Endometrial microvascular endothelial cells (primary cell): ENCODE measurements at regions not wholly inside any gene's neighbourhood (a gene's known extent, or its start where the extent isn't known, plus 50 kb on each side); places are given as distances from the start of the nearest gene placed in this dataset.

ENCODE experiments used
- in situ Hi-C: cut with HindIII; loops from 2 replicates; pipeline ENCODE4 v1.10.0; 2017; ENCODE audit warnings: low sequenced_read_pairs, low pct_unique_long_range_greater_than_20kb; ENCODE audit errors: inconsistent ontology term

DNA sequence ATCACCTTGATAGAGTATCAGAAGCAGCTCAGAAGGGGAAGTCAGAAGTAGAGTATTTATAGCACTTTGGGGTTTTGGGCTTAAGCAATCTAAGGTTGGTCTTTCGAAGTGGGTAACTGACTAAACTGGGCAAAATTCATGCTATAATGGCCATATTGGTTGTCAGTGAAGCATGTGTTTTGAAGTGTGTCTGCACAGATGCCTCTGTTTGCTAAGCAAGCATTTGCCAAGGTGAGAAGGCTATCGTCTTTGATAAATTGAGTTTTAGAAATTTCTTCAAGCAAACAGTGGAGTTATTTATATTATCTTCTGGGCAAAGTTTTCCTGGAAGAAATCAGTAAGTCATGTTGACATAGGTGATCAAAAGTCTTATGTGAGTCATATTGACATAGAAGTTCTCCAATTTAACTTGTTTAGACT lies 412.8 kb upstream of the TGFBR2 start:
- in situ Hi-C loops, result no loop called here

DNA sequence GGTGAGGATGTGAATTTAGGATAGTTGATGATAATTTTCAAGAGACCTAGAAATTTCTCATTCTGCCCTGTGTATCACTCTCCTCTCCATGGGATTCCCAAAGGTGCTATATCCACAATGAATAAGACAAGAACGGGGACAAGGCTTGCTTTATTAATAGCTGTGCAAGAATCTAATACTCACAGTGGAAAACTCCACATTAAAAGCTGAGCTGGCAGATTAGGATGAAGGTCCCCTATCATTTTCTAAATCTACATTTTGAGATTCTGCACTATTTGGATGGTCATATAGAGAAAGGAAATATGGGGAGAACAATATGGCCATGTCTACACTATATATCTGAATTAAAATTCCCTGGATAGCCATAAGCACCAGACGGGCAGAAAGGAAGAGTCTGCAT lies 411.0 kb upstream of the TGFBR2 start:
- in situ Hi-C loops, result no loop called here

DNA sequence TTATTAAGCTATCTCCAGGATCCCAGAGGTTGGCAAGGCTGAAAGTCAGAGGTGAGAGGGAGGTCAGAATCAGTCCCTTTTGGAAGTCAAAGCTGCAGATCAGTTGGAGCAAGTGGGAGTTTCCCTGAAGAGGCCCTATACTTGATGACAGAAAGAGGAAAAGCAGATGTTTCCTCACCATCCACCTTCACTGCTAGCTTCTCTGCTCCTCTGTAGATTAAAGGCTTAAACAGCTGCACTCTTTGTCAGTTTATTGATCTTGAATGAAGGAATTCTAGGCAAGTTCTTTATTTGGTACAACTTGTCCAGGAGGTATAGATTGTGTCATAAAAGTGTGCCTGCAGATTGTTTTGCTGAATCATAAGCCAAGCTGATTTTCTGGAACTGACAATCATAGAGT lies 408.2 kb upstream of the TGFBR2 start:
- in situ Hi-C loops, result no loop called here

DNA sequence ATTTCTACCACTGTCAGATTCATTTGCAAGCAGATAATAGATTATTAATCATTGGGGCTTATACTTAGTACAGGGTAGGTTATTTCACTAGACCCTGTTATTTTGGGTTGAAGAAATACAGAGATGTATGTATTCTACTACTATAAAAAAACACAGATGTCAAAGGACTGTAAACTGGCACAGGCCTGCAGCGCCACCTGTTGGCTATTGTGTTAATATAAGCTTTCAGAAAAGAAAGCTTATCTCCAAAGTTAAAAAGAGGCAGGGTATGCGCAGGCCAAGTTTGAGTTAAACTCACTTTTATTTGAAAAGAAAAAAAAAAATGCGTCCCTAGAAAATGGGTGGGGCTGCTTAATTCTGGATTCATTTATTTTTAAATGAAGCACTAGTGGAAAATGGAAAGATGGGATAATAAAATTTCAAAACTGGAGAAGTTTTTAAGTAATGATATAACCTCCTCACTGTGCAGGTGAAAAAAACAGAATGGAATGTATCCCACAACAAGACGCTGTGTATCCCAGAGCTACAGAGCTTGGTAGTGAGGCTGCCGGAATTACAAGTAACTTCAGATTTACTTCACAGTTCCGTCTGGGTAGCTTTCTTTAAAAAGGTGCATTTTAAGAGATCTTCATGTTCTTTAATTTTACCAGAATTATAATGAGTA lies 407.2 kb upstream of the TGFBR2 start:
- in situ Hi-C loops, result no loop called here

DNA sequence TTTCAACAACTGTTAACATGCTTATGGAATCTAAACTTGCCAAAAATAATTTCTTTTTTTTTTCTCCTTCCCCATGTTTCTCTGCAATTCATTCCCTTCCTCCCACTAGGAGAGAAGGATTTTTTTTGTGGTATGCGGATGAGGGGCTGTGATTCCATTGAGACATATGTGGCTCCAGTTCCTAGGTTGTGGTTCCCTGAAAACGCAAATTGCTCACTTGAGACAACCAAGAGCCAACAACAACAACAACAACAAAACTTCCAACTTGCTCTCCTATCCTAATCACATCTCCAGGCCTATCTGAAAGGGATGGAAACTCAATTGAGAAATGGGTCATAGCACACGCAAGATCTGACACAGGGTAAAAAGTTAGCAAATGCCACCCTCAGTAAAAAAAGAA lies 406.5 kb upstream of the TGFBR2 start:
- in situ Hi-C loops, result loop anchor here (10.0 kb wide), 1 partner anchor 145 kb away; no protein-coding TSS in a partner anchor

DNA sequence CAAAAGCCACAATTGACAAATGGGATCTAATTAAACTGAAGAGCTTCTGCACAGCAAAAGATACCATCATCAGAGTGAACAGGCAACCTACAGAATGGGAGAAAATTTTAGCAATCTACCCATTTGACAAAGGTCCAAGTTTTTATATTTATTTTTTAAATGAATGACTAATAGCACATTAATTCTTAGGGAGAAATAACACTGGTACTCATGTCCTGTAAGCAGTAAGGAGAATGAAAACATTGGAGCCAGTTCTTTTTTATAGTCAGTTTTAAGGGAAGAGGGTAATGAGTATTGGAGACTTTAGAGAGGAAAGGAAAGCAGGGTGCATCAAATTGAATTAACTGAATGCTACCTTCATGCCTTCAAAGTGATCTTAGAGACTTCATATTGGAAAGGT lies 404.7 kb upstream of the TGFBR2 start:
- in situ Hi-C loops, result loop anchor here (10.0 kb wide), 1 partner anchor 143 kb away; no protein-coding TSS in a partner anchor

DNA sequence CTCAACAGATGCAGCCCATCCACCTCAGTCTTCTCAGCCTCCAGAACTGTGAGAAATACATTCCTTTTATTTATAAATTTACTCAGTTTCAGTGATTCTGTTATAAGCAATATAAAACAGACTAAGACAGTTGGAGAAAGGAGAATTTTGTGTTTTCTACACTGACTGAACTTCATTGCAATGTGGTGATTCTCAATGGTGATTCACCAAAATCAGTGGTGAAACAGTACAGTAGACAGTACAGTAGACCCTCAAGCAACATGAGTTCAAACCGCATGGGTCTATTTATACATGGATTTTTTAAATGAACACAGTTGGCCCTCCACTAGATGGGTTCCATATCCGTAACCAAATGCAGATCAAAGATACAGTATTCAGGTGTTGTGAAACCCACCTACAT lies 403.1 kb upstream of the TGFBR2 start:
- in situ Hi-C loops, result loop anchor here (10.0 kb wide), 1 partner anchor 142 kb away; no protein-coding TSS in a partner anchor

DNA sequence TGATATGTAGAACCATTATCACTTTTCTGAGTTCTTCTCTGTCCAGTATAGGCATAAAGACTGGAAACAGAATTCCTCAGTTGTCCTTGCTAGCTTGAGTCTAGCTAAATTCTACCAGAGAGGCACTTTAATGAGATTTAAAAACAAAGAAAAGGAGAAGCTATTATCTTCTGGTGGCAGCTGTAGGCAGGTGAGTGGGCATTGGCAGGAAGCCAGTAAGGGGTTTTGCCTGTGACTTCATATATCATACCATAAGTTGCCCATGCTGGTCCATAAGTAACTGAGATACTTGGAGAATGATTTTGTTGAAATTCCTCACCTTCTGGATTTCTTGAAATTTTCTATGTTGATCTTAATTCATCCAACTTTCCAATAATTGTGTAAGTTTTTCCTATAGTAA lies 402.3 kb upstream of the TGFBR2 start:
- in situ Hi-C loops, result loop anchor here (10.0 kb wide), 1 partner anchor 141 kb away; no protein-coding TSS in a partner anchor

DNA sequence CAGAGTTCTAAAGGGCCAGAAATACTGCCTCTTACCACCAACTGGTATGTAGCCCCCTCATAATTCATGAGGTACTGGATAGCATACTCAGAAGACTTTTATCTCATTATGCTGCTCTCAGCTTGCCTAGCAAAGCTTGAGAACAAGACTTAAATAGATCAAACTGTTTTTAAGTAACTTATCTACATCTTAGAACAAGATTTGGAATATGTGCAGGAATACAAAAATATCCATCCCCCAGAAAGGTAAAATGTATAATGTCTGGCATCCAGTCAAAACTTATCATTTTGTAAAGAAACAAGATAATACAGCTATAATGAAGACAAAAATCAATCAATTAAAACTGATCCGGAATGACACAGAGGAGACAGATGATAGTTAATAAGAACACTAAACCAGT lies 400.4 kb upstream of the TGFBR2 start:
- in situ Hi-C loops, result loop anchor here (10.0 kb wide), 1 partner anchor 139 kb away; no protein-coding TSS in a partner anchor

DNA sequence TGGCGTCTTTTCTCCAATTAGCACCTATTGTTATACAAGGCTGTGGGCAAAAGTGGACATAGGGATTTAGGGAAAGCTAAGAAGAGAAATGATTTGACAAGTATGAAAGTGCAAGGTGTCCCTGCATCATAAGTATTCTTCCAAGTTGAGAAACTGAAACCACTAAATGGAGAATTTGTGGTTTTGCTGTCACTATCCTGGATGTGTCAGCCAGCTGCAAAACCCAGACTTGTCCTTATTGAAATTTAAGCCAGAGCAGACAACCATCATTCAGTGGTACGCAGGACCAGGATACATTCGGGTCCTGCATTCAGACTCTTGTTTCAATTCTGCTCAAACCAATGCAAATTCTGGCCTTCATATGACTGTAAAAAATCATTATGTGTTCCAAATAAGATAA lies 384.8 kb upstream of the TGFBR2 start:
- in situ Hi-C loops, result no loop called here

DNA sequence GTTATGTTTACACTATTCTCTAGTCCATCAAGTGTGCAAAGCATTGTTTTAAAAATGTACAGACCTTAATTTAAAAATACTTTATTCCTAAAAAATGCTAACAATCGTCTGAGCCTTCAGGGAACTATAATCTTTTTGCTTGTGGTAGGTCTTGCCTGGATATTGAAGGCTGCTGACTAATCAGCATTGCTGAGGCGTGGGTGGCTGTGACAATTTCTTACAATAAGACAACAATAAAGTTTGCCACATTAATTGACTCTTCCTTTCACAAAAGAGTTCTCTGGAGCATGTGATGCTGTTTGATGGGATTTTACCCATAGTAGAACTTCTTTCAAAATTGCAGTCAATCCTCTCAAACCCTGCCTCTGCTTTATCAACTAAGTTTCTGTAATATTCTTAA lies 384.0 kb upstream of the TGFBR2 start:
- in situ Hi-C loops, result no loop called here

DNA sequence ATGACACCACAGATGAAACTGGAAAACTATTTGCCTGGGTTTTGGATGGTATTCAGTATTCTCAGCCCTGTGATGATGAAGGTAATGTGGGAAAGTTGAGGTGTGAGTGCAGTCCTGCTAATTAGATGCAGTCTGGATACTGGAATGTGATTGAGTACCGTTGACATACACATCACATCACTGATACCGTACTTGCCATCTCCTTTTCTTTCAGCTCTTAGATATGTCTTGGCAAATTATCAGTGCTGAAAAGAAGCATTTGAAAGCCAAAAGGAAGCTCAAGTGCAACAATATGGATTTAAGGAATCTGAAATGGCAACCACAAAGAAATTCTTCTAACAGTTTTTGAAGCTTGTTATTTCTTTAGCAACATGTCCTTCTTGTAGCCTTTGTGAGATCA lies 381.4 kb upstream of the TGFBR2 start:
- in situ Hi-C loops, result no loop called here

DNA sequence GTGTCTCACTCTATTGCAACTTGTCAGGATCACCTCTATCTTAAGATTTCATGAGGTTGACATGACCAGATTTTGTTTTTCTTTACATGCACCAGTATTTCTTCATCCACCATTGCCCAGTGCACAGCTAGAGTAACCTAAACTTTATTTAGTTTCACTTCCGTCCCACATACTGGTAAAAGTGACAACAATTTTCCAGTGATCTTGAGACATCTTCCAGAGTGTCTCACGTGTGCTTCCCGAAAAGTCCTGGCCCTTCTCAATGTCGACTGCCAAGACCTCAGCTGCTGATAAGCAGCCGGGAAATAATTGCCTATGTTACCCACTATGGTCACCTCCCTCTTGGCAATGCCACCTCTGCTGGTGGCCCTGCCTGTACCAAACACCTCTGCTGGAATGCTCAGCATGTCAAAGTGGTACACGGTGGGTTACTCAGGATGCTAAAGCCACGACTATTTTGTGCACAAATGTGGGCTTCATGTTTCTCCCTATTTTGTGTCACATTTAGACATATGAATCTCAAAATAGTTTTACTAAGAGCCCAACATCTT lies 379.7 kb upstream of the TGFBR2 start:
- in situ Hi-C loops, result no loop called here

DNA sequence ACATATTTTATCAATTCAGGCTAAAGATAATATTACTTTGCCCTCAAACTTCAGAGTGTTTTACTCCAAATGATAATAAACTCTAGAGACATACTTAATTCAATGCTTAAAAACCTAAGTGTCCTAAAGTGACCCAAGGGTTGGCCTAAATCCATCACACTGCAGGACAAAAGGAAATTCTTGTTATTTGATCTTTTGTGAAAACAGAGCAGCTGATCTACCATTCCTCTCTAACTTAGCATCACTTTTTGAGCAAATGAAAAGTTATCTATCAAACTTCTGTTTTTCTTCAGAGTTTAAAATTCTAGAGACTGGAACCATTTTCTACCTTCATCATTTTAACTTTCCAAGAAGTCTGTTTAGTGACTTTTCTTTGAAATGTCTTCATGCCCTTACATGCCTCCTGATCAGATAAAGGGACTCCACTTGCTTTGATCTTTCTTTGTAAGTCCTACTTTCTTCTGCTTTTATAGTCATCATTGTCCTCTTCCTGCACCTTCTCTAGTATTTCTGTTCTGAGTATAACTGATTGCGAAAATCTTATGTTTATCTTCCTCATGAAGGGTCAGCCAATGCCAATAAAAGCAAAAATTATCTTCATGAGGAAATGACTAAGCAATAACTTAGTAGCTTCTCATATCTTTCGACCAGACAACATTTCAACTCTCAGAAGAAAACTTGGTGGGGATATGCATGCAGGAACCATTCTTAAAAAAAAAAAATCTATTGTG lies 378.7 kb upstream of the TGFBR2 start:
- in situ Hi-C loops, result no loop called here

DNA sequence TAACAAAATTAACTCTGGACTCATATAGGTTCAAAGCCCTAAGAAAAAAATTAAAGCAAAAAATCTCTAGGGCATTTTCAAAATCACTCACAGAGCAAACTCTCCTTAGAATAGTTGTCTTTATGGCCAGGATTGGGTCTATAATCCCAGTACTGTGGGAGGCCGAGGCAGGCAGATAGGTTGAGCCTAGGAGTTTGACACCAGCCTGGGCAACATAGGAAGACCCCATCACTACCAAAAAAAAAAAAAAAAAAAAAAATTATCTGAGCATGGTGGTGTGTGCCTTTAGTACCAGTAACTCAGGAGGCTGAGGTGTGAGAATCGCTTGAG lies 378.1 kb upstream of the TGFBR2 start:
- in situ Hi-C loops, result no loop called here

DNA sequence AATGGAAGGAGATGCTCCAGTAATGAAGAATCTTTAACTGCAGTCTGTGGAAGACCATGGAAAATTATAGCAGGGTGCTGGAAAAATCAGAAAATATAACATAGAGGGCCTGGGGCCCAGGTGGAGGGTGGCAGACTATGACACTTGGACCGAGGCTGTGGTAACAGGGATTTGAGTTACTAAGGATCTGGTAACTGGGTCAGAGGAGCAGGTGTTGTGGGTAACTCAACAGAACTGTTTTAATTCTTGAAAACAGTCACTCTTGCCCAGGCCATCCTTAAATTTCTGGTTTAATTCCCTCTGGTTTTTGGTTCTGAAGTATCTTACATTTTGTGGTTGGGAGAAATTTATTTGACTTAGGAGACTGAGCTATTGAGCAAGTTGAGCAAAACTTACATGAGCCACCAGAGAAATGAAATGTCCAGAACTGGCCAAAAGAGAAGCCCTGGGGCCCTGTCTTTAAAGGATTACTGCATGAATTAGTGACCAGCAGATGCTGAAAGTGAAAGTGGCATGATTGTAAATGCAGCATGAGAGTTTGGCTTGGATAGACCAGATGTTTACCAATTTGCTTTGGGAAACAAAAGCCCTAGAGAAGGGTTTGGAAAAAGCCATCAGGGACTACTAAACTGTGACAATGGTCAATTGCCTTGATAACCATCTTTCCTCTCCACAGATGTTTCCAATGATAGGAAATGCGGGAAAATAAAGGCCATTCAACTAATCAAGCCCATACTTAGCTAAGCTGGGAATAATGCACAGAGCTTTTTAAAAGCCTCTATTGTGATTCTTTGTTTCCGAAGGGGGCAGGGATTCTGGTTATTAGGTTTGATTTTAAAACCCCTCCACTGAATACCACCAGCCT lies 374.9 kb upstream of the TGFBR2 start:
- in situ Hi-C loops, result no loop called here

DNA sequence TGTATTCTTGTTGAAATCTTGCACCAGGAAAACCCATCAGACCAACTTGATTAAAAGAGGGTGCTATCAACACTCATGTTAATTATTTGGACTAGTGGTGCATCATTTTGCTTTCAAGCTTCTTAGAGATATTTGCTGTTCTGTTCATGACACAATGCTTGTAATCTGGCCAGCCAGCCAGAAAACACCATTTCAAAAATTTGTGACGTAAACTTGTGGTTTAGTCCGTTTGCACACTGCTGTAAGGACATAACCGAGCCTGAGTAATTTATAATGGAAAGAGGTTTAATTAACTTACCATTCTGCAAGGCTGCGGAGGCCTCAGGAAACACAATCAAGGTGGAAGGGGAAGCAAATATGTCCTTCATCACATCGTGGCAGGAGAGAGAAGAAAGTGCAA lies 374.3 kb upstream of the TGFBR2 start:
- in situ Hi-C loops, result no loop called here

DNA sequence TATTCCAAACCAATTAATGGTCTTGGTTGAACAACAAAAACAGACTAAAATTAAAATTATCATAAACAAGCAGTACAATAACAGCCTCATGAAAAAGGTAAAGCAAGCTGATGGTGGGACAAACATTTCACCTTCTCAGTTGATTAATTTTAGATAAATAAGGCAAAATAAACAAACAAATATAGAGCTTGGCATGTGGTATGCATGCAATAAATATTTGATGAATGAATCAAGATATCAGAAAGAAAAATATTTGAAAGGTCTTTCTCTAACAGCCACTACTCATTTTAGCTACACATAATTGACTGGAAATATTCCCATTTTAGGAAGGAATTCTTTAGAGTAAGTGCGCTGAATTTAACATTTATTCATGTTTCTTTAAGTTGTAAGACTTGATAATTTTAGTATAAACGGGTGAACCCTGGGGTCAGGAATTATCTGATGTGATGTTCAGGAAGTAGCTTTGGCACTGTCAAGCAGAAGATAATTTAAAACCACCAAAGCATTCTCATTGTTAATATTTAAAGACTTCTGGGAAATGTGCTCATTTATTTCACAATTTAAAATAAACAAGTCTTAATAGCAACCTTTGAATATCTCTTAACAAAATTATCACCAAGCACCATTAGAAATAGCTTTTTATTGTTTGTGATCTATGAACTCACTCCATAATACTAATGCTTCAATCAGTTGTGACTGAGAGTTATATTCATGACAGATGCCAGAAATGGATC lies 372.3 kb upstream of the TGFBR2 start:
- in situ Hi-C loops, result no loop called here

DNA sequence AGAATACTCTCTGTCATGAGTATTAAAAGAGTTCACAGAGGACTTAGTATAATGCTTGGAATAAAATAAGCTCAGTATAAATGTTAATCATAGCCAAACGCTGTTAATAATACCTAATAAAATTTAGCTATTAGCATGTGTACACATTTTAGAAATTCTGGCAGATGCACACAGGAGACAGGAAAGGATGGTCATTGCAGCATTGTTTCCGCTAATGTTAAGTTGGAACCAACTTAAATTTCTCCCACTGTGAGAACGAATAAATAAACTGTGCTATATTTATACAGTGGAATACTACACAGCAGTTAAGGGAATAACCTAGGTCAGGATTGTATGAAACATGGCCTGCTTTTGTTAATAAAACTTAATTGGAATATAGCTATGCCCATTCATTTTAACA lies 370.4 kb upstream of the TGFBR2 start:
- in situ Hi-C loops, result no loop called here
